Panc1 (cell line): ENCODE measurements at regions not wholly inside any gene's neighbourhood (a gene's known extent, or its start where the extent isn't known, plus 50 kb on each side); places are given as distances from the start of the nearest gene placed in this dataset.

Experiments
- CTCF ChIP-seq: fragments of 450-650 bp; IDR thresholded peaks from 2 replicates; pipeline ENCODE4 v1.5.1; 2017; ENCODE audit warnings: mild to moderate bottlenecking
- POLR2AphosphoS5 ChIP-seq: IDR thresholded peaks from 2 replicates; pipeline ENCODE4 v1.6.1; 2012; ENCODE audit warnings: mild to moderate bottlenecking, low read depth, low read length, moderate library complexity
- REST ChIP-seq, 2 experiments: IDR thresholded peaks; 2 replicates each; pipeline ENCODE4 v1.6.1; 2011 to 2012; ENCODE audit warnings: low read depth in 2 of 2, control low read depth in 1 of 2, low read length in 1 of 2, mild to moderate bottlenecking in 1 of 2, moderate library complexity in 1 of 2; ENCODE audit not compliant: insufficient read depth in 1 of 2
- SIN3A ChIP-seq: IDR thresholded peaks from 2 replicates; pipeline ENCODE4 v1.6.1; 2012; ENCODE audit warnings: low read depth, mild to moderate bottlenecking, low read length, moderate library complexity, borderline replicate concordance; ENCODE audit not compliant: insufficient read depth
- TCF7L2 ChIP-seq: IDR thresholded peaks from 2 replicates; pipeline ENCODE4 v1.6.1; 2011; ENCODE audit warnings: mild to moderate bottlenecking, low read depth, low read length, inconsistent platforms

GRCh38 chr7:34417781-34418180 is 240.2 kb upstream of the NPSR1 start:
- no peak for TF ChIP-seq CTCF
- TF ChIP-seq SIN3A: no peak
- TF ChIP-seq REST (IDR thresholded peaks at IDR 0.05; ENCODE audit: insufficient read depth in 1 of 2, low read depth in 2 of 2, low read length in 1 of 2): no peak
- TF ChIP-seq POLR2AphosphoS5: no peak
- no peak for TF ChIP-seq TCF7L2
